H9 (cell line): ENCODE measurements at regions not wholly inside any gene's neighbourhood (a gene's known extent, or its start where the extent isn't known, plus 50 kb on each side); places are given as distances from the start of the nearest gene placed in this dataset.

Source experiments
- DNase-seq: peaks from one replicate; pipeline ENCODE4 v3.0.0-alpha.2; 2017
- H2AFZ ChIP-seq: one replicate; pipeline ENCODE4 v1.6.1; 2013; ENCODE audit warnings: mild to moderate bottlenecking, low read length, control low read depth, moderate library complexity
- H2AK5ac ChIP-seq: 2 replicates; pipeline ENCODE4 v1.6.1; 2013; ENCODE audit warnings: low read length, control low read depth, mixed read lengths; ENCODE audit not compliant: insufficient read length
- H2BK120ac ChIP-seq: one replicate; pipeline ENCODE4 v1.6.1; 2013; ENCODE audit warnings: low read depth, mild to moderate bottlenecking, low read length, control low read depth, inconsistent platforms; ENCODE audit not compliant: poor library complexity, severe bottlenecking
- H2BK12ac ChIP-seq: 2 replicates; pipeline ENCODE4 v1.6.1; 2013; ENCODE audit warnings: low read length, control low read depth, mixed read lengths, low read depth; ENCODE audit not compliant: insufficient read length
- H2BK15ac ChIP-seq: 2 replicates; pipeline ENCODE4 v1.6.1; 2013; ENCODE audit warnings: low read depth, low read length, control low read depth
- H2BK20ac ChIP-seq: one replicate; pipeline ENCODE4 v1.6.1; 2013; ENCODE audit warnings: low read depth, mild to moderate bottlenecking, low read length, control low read depth, inconsistent platforms; ENCODE audit not compliant: poor library complexity, severe bottlenecking
- H2BK5ac ChIP-seq: 2 replicates; pipeline ENCODE4 v1.6.1; 2013; ENCODE audit warnings: low read length, control low read depth, mixed read lengths; ENCODE audit not compliant: insufficient read length
- H3K14ac ChIP-seq: 2 replicates; pipeline ENCODE4 v1.6.1; 2013; ENCODE audit warnings: low read length, control low read depth; ENCODE audit not compliant: insufficient read depth
- H3K18ac ChIP-seq: 2 replicates; pipeline ENCODE4 v1.6.1; 2013; ENCODE audit warnings: low read depth, mild to moderate bottlenecking, mixed read lengths, low read length, control low read depth; ENCODE audit not compliant: insufficient read length
- H3K23ac ChIP-seq: 2 replicates; pipeline ENCODE4 v1.6.1; 2013; ENCODE audit warnings: low read length, control low read depth, mixed read lengths, low read depth; ENCODE audit not compliant: insufficient read length
- H3K23me2 ChIP-seq: 2 replicates; pipeline ENCODE4 v1.6.1; 2013; ENCODE audit warnings: low read depth, mild to moderate bottlenecking, mixed read lengths, low read length, control low read depth; ENCODE audit not compliant: insufficient read length, poor library complexity, severe bottlenecking
- H3K27ac ChIP-seq: 2 replicates; pipeline ENCODE4 v1.5.1; 2013; ENCODE audit warnings: low read length, control low read depth, mixed read lengths, low read depth; ENCODE audit not compliant: insufficient read length
- H3K27me3 ChIP-seq: 2 replicates; pipeline ENCODE4 v1.6.1; 2013; ENCODE audit warnings: low read length, control low read depth, inconsistent platforms; ENCODE audit not compliant: insufficient read depth
- H3K4ac ChIP-seq: 2 replicates; pipeline ENCODE4 v1.6.1; 2013; ENCODE audit warnings: low read depth, mild to moderate bottlenecking, control low read depth, inconsistent platforms, low read length, moderate library complexity
- H3K4me1 ChIP-seq: 2 replicates; pipeline ENCODE4 v1.6.1; 2013; ENCODE audit warnings: low read length, control low read depth, inconsistent platforms; ENCODE audit not compliant: insufficient read depth
- H3K4me2 ChIP-seq: 2 replicates; pipeline ENCODE4 v1.6.1; 2013; ENCODE audit warnings: low read length, control low read depth, mixed read lengths; ENCODE audit not compliant: insufficient read length, insufficient read depth
- H3K56ac ChIP-seq: 2 replicates; pipeline ENCODE4 v1.6.1; 2013; ENCODE audit warnings: low read depth, mild to moderate bottlenecking, mixed read lengths, low read length, control low read depth; ENCODE audit not compliant: insufficient read length
- H3K79me1 ChIP-seq: 2 replicates; pipeline ENCODE4 v1.6.1; 2013; ENCODE audit warnings: low read depth, mild to moderate bottlenecking, moderate library complexity, low read length, control low read depth, inconsistent platforms; ENCODE audit not compliant: insufficient read depth, poor library complexity, severe bottlenecking
- H3K79me2 ChIP-seq: 2 replicates; pipeline ENCODE4 v1.6.1; 2013; ENCODE audit warnings: low read length, control low read depth, inconsistent platforms; ENCODE audit not compliant: insufficient read depth
- H3K9ac ChIP-seq: 2 replicates; pipeline ENCODE4 v1.6.1; 2013; ENCODE audit warnings: low read length, control low read depth, mixed read lengths; ENCODE audit not compliant: insufficient read length; ENCODE audit errors: extremely low read depth
- H3K9me3 ChIP-seq: one replicate; pipeline ENCODE4 v1.6.1; 2013; ENCODE audit warnings: low read depth, low read length, inconsistent platforms; ENCODE audit not compliant: control insufficient read depth
- H3T11ph ChIP-seq: one replicate; pipeline ENCODE4 v1.6.1; 2013; ENCODE audit warnings: mild to moderate bottlenecking, low read length, control low read depth, inconsistent platforms
- H4K20me1 ChIP-seq: one replicate; pipeline ENCODE4 v1.6.1; 2013; ENCODE audit not compliant: control insufficient read depth, insufficient read length, insufficient read depth
- H4K5ac ChIP-seq: 2 replicates; pipeline ENCODE4 v1.6.1; 2013; ENCODE audit warnings: low read depth, mild to moderate bottlenecking, mixed read lengths, low read length, control low read depth; ENCODE audit not compliant: insufficient read length
- H4K8ac ChIP-seq: replicated peaks from 2 replicates; pipeline ENCODE4 v1.6.1; 2013; ENCODE audit warnings: low read length, control low read depth, mixed read lengths, low read depth; ENCODE audit not compliant: insufficient read length
- H4K91ac ChIP-seq: 2 replicates; pipeline ENCODE4 v1.6.1; 2013; ENCODE audit warnings: low read depth, mild to moderate bottlenecking, moderate library complexity, mixed read lengths, low read length, control low read depth; ENCODE audit not compliant: insufficient read length
- H3K27ac Mint-ChIP-seq, 3 experiments: 2 replicates in 2 of 3; 3 replicates in 1 of 3; pipeline ENCODE4 v1.8.0; 2020 to 2021; ENCODE audit warnings: mixed read lengths in 3 of 3, mild to moderate bottlenecking in 1 of 3, moderate library complexity in 1 of 3
- H3K27me3 Mint-ChIP-seq: 2 replicates; pipeline ENCODE4 v1.8.0; 2021; ENCODE audit warnings: low read depth, mild to moderate bottlenecking, moderate library complexity, mixed read lengths
- H3K36me3 Mint-ChIP-seq, 3 experiments: 2 replicates in 2 of 3; 3 replicates in 1 of 3; pipeline ENCODE4 v1.8.0; 2020 to 2021; ENCODE audit warnings: low read depth in 3 of 3, mixed read lengths in 3 of 3; ENCODE audit not compliant: insufficient read depth in 1 of 3
- H3K4me1 Mint-ChIP-seq, 2 experiments: 2 replicates each; pipeline ENCODE4 v1.8.0; 2020; ENCODE audit warnings: mixed read lengths in 2 of 2
- H3K4me3 Mint-ChIP-seq, 2 experiments: 2 replicates in 1 of 2; 3 replicates in 1 of 2; pipeline ENCODE4 v1.8.0; 2020 to 2021; ENCODE audit warnings: mild to moderate bottlenecking in 2 of 2, mixed read lengths in 2 of 2, moderate library complexity in 1 of 2
- H3K9me3 Mint-ChIP-seq, 2 experiments: 2 replicates in 1 of 2; 3 replicates in 1 of 2; pipeline ENCODE4 v1.8.0; 2020; ENCODE audit warnings: mild to moderate bottlenecking in 2 of 2, mixed read lengths in 2 of 2, moderate library complexity in 1 of 2
- CTCF ChIP-seq: fragments of 200-600 bp; sonication (generic); conservative IDR thresholded peaks from 3 replicates; pipeline ENCODE4 v1.8.0; 2021; ENCODE audit warnings: antibody characterized with exemption, mild to moderate bottlenecking
- WGBS: extraction: QIAGEN DNeasy Blood & Tissue Kit; methylation state at CpG from one replicate; pipeline ENCODE4 v1.1.7; 2013; ENCODE audit warnings: missing lambda C conversion rate, low lambda C conversion rate, mixed read lengths; ENCODE audit not compliant: insufficient read length; ENCODE audit errors: extremely low coverage; 5-methylcytosine and 5-hydroxymethylcytosine counted together

GRCh38 chr4:138090150-138090917 lies 151.8 kb downstream of the SLC7A11 start:
- Histone ChIP-seq H2BK120ac (no peak overlapping the region), H2BK15ac (no peak overlapping the region), H3K9ac (no peak overlapping the region), H2BK12ac (no peak overlapping the region), H3K23me2 (no peaks in the 10 kb centered on the region), H2AFZ (no peak overlapping the region), H3K4ac (no peak overlapping the region), H3K79me2 (no peaks in the 10 kb centered on the region), H3K79me1 (no peaks in the 10 kb centered on the region), H3K14ac (no peak overlapping the region), H3T11ph (no peak overlapping the region), H4K91ac (no peak overlapping the region), H3K18ac (no peak overlapping the region), H3K23ac (no peak overlapping the region), H3K9me3 (no peaks in the 10 kb centered on the region), H3K27me3 (no peaks in the 10 kb centered on the region), H3K27ac (no peak overlapping the region), H4K5ac (no peak overlapping the region), H2AK5ac (no peak overlapping the region), H4K8ac (no peak overlapping the region), H3K4me2 (no peak overlapping the region), H2BK20ac (no peak overlapping the region), H3K4me1 (no peaks in the 10 kb centered on the region), H2BK5ac (no peak overlapping the region), H4K20me1 (no peaks in the 10 kb centered on the region), H3K56ac (no peak overlapping the region)
- no peak overlapping the region; a peak in 1 of 7 replicates for H3K27ac Mint-ChIP-seq
- DNase-seq, result peak; percentile 42
- H3K36me3 Mint-ChIP-seq, result no peaks in the 10 kb centered on the region
- H3K9me3 Mint-ChIP-seq, result peaks cover 0 to 2% of the 10 kb centered on the region in 2 experiments; a peak in 2 of 5 replicates
- H3K4me3 Mint-ChIP-seq, result no peak overlapping the region
- peaks cover 16 to 17% of the 10 kb centered on the region in 2 experiments for H3K4me1 Mint-ChIP-seq
- no CpG with 5 or more reads among the region's 17 CpGs for WGBS
- TF ChIP-seq CTCF, result peak; percentile 83
- no peaks in the 10 kb centered on the region for H3K27me3 Mint-ChIP-seq
